Esophagus muscularis mucosa (tissue), 3 donors: ENCODE measurements at regions not wholly inside any gene's neighbourhood (a gene's known extent, or its start where the extent isn't known, plus 50 kb on each side); places are given as distances from the start of the nearest gene placed in this dataset.

Experiments used
- POLR2AphosphoS5 ChIP-seq, 2 donors: sonication (generic); formaldehyde crosslinking; IDR thresholded peaks; one replicate each; pipeline ENCODE4 v1.6.1; 2017; ENCODE audit warnings: antibody characterized with exemption in 2 of 2
- TF ChIP-seq, protein P1 (sequence below), 3 experiments: fragments of 200-600 bp in 2 of 3; fragments of 450-650 bp in 1 of 3; sonication (generic) in 2 of 3; IDR thresholded peaks; one replicate each; pipeline ENCODE4 v1.5.1; 2017 to 2019; ENCODE audit warnings: antibody characterized with exemption in 3 of 3, mild to moderate bottlenecking in 2 of 3, moderate library complexity in 1 of 3

- TF ChIP-seq, protein P1, sequence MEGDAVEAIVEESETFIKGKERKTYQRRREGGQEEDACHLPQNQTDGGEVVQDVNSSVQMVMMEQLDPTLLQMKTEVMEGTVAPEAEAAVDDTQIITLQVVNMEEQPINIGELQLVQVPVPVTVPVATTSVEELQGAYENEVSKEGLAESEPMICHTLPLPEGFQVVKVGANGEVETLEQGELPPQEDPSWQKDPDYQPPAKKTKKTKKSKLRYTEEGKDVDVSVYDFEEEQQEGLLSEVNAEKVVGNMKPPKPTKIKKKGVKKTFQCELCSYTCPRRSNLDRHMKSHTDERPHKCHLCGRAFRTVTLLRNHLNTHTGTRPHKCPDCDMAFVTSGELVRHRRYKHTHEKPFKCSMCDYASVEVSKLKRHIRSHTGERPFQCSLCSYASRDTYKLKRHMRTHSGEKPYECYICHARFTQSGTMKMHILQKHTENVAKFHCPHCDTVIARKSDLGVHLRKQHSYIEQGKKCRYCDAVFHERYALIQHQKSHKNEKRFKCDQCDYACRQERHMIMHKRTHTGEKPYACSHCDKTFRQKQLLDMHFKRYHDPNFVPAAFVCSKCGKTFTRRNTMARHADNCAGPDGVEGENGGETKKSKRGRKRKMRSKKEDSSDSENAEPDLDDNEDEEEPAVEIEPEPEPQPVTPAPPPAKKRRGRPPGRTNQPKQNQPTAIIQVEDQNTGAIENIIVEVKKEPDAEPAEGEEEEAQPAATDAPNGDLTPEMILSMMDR (IDR thresholded peaks at IDR 0.05), result no peak
- TF ChIP-seq POLR2AphosphoS5 (IDR thresholded peaks at IDR 0.05), result no peak
Measured at GRCh38 chr6:6895929-6896328, 211.8 kb upstream of the RREB1 start.
